Vagina (tissue), 2 donors: ENCODE measurements at regions not wholly inside any gene's neighbourhood (a gene's known extent, or its start where the extent isn't known, plus 50 kb on each side); places are given as distances from the start of the nearest gene placed in this dataset.

Experiments used
- DNase-seq, 2 donors: peaks; one replicate each; pipeline ENCODE4 v3.0.0-alpha.2; 2017; ENCODE audit errors: extremely low spot score in 2 of 2
- H3K27ac ChIP-seq: fragments of 200-600 bp; sonication (generic); one replicate; pipeline ENCODE4 v1.5.1; 2019
- H3K27me3 ChIP-seq: fragments of 200-600 bp; sonication (generic); one replicate; pipeline ENCODE4 v1.5.1; 2019
- H3K36me3 ChIP-seq, 2 donors: fragments of 200-600 bp; sonication (generic); one replicate each; pipeline ENCODE4 v1.5.1; 2017 to 2019
- H3K4me1 ChIP-seq: fragments of 200-600 bp; sonication (generic); one replicate; pipeline ENCODE4 v1.5.1; 2019
- H3K4me3 ChIP-seq, 2 donors: fragments of 200-600 bp; sonication (generic); 1 replicate in 1 of 2; 2 replicates in 1 of 2; pipeline ENCODE4 v1.5.1; 2016 to 2019
- H3K9me3 ChIP-seq: fragments of 200-600 bp; sonication (generic); one replicate; pipeline ENCODE4 v1.5.1; 2019
- POLR2A ChIP-seq, 2 donors: fragments of 450-650 bp; IDR thresholded peaks; one replicate each; pipeline ENCODE4 v1.6.1; 2017; ENCODE audit warnings: antibody characterized with exemption in 2 of 2, mild to moderate bottlenecking in 2 of 2, moderate library complexity in 2 of 2
- POLR2AphosphoS5 ChIP-seq, 2 donors: sonication (generic); formaldehyde crosslinking; IDR thresholded peaks; one replicate each; pipeline ENCODE4 v1.9.0; 2017; ENCODE audit warnings: antibody characterized with exemption in 2 of 2, mild to moderate bottlenecking in 2 of 2, low read depth in 1 of 2; ENCODE audit not compliant: insufficient read depth in 1 of 2
- intact Hi-C: fragments of 100-400 bp; cut with DNase I; formaldehyde crosslinking; loops from one replicate; pipeline ENCODE4 v1.15.1; 2023
- TF ChIP-seq, protein P1 (sequence below), 3 experiments: fragments of 450-650 bp in 2 of 3; fragments of 200-600 bp in 1 of 3; sonication (generic) in 1 of 3; IDR thresholded peaks; one replicate each; pipeline ENCODE4 v1.5.1; 2017 to 2019; ENCODE audit warnings: antibody characterized with exemption in 3 of 3, mild to moderate bottlenecking in 2 of 3, moderate library complexity in 2 of 3

DNA sequence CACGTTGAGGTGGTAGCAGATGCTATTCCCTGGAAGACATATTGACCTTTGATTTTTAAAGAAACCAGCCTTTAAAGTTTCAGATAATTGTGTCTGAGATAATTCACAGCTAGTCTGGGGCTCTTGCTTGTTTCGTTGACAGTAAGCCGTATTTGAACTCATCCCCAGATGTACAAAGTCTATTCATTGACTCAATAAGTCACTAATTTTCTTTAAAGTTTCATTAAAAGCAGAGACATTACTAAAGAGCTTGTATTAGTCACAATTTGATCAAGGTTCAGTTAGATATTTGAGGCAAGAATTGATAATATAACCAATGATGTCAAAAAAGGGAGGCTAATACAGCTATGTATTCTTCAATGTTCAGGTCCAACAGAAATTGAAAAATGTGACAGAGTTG lies 158.0 kb downstream of the PCSK1 start:
- Histone ChIP-seq H3K4me1 (no peaks in the 10 kb centered on the region), H3K9me3 (no peaks in the 10 kb centered on the region), H3K36me3 (no peaks in the 10 kb centered on the region), H3K27me3 (no peaks in the 10 kb centered on the region), H3K4me3 (no peak overlapping the region), H3K27ac (no peak overlapping the region)
- intact Hi-C loops, result no loop called here
- DNase-seq, result no peak
- TF ChIP-seq, protein P1, sequence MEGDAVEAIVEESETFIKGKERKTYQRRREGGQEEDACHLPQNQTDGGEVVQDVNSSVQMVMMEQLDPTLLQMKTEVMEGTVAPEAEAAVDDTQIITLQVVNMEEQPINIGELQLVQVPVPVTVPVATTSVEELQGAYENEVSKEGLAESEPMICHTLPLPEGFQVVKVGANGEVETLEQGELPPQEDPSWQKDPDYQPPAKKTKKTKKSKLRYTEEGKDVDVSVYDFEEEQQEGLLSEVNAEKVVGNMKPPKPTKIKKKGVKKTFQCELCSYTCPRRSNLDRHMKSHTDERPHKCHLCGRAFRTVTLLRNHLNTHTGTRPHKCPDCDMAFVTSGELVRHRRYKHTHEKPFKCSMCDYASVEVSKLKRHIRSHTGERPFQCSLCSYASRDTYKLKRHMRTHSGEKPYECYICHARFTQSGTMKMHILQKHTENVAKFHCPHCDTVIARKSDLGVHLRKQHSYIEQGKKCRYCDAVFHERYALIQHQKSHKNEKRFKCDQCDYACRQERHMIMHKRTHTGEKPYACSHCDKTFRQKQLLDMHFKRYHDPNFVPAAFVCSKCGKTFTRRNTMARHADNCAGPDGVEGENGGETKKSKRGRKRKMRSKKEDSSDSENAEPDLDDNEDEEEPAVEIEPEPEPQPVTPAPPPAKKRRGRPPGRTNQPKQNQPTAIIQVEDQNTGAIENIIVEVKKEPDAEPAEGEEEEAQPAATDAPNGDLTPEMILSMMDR (IDR thresholded peaks at IDR 0.05), result no peak
- TF ChIP-seq POLR2A (IDR thresholded peaks at IDR 0.05) (no peak), POLR2AphosphoS5 (IDR thresholded peaks at IDR 0.05; ENCODE audit: insufficient read depth in 1 of 2, low read depth in 1 of 2) (no peak)

DNA sequence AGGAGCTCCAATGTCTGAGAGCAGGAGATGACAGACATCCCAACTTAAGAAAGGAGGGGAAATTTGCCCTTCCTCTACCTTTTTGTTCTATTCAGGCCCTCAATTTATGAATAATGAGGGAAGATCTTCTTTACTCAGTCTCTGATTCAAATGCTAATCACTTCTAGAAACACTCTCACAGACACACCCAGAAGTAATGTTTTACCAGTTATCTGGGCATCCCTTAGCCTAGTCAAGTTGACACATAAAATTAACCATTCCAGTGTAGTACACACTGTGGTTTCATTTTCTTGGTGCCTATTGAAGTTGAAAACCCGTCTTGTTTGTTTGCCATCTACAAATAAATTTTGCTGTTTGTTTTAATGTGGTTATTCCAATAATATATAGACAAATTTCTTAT lies 167.6 kb downstream of the PCSK1 start:
- no peaks in the 10 kb centered on the region for H3K36me3 ChIP-seq
- no peak for TF ChIP-seq POLR2AphosphoS5 (IDR thresholded peaks at IDR 0.05; ENCODE audit: insufficient read depth in 1 of 2, low read depth in 1 of 2)
- TF ChIP-seq, protein P1 (IDR thresholded peaks at IDR 0.05), result no peak
- no peak for TF ChIP-seq POLR2A (IDR thresholded peaks at IDR 0.05)
- H3K9me3 ChIP-seq, result no peaks in the 10 kb centered on the region
- H3K27me3 ChIP-seq, result no peaks in the 10 kb centered on the region
- H3K4me3 ChIP-seq, result no peak overlapping the region
- no peak for DNase-seq
- H3K4me1 ChIP-seq, result no peaks in the 10 kb centered on the region
- no peak overlapping the region for H3K27ac ChIP-seq
- intact Hi-C loops, result no loop called here

DNA sequence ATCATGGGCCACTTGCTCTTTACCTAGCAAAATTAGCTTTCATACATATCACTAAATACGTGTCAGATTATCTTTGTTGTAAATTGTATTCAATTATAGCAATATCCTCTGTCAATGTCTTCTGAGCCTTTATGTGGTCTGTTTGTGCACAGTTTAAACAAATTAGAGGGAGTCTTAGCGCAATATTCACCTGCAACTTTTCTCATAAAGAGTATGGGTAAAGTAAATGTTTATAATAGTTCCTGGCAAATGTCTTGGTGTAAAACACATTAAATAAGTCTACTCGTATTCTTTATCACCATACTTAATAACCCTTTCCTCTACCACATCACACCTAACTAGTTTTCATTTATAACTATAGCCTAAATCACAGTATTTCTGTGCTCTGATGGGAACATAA lies 169.0 kb downstream of the PCSK1 start:
- intact Hi-C loops, result no loop called here
- Histone ChIP-seq H3K27ac (no peak overlapping the region), H3K27me3 (no peaks in the 10 kb centered on the region), H3K36me3 (no peaks in the 10 kb centered on the region), H3K4me3 (no peak overlapping the region), H3K4me1 (peaks cover 1% of the 10 kb centered on the region), H3K9me3 (no peaks in the 10 kb centered on the region)
- no peak for DNase-seq
- TF ChIP-seq, protein P1 (IDR thresholded peaks at IDR 0.05), result no peak
- TF ChIP-seq POLR2AphosphoS5 (IDR thresholded peaks at IDR 0.05; ENCODE audit: insufficient read depth in 1 of 2, low read depth in 1 of 2) (no peak), POLR2A (IDR thresholded peaks at IDR 0.05) (no peak)

DNA sequence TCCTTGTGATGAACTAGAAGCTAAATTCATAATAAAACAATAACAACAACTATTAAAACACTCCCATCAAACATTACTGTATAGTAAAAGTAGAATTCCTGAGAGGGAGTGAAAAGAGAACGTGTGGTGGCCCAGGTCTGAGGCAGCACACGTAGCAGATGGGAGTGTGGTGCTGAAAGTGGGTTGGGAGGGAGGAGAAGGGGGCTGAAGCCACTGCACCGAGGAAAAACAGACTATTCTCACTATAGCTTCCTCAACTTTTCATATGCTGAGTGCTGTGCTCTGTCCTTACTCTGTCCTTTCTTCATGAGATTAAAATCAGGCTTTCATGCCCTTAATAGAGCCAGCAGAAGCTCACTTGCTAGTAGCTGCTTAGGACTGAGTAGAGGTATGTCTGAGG lies 170.9 kb downstream of the PCSK1 start:
- Histone ChIP-seq H3K9me3 (no peaks in the 10 kb centered on the region), H3K4me3 (no peak overlapping the region), H3K27me3 (no peaks in the 10 kb centered on the region), H3K4me1 (peaks cover 6% of the 10 kb centered on the region), H3K27ac (no peak overlapping the region), H3K36me3 (no peaks in the 10 kb centered on the region)
- DNase-seq, result no peak
- intact Hi-C loops, result no loop called here
- TF ChIP-seq POLR2AphosphoS5 (IDR thresholded peaks at IDR 0.05; ENCODE audit: insufficient read depth in 1 of 2, low read depth in 1 of 2), result no peak
- TF ChIP-seq POLR2A (IDR thresholded peaks at IDR 0.05), result no peak
- TF ChIP-seq, protein P1 (IDR thresholded peaks at IDR 0.05), result no peak

DNA sequence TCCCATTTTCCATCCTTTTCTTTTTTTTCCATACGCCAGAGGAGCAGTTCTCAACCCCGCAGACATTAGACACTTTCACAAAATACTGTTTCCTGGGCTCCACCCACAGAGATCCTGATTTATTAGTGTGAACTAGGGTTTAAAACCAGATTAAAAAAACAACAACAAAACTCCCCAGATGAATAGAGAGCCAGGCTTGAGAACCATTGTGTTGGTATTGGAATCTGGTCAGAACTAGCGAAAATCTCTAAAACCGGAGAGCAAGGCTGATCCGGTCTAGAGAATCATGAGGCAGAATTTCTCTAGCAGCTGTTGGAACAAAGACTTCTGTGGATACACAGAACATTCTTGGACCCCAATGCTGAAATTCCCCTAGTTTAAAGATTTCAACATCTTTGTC lies 173.0 kb downstream of the PCSK1 start:
- TF ChIP-seq POLR2AphosphoS5 (IDR thresholded peaks at IDR 0.05; ENCODE audit: insufficient read depth in 1 of 2, low read depth in 1 of 2) (no peak), POLR2A (IDR thresholded peaks at IDR 0.05) (no peak)
- TF ChIP-seq, protein P1 (IDR thresholded peaks at IDR 0.05), result no peak
- Histone ChIP-seq H3K36me3 (no peaks in the 10 kb centered on the region), H3K27ac (no peak overlapping the region), H3K27me3 (no peaks in the 10 kb centered on the region), H3K9me3 (no peaks in the 10 kb centered on the region), H3K4me3 (no peak overlapping the region), H3K4me1 (peaks cover 10% of the 10 kb centered on the region)
- DNase-seq, result no peak
- intact Hi-C loops, result no loop called here
